ENCODE measurements at regions not wholly inside any gene's neighbourhood (a gene's known extent, or its start where the extent isn't known, plus 50 kb on each side); places are given as distances from the start of the nearest gene placed in this dataset.

GRCh38 chr4:79253924-79254323, 71.9 kb downstream of the NAA11 start:
- in situ Hi-C loops (cut with MboI) (no loop called here), intact Hi-C loops (cut with micrococcal nuclease) (no loop called here)
- Histone ChIP-seq H4K20me1 (replicated peaks; ENCODE audit: control insufficient read depth, insufficient read depth, low read length) (no peaks in the 10 kb centered on the region), H3K27me3 (ENCODE audit: control insufficient read depth in 2 of 2, insufficient read depth in 2 of 2, low read length in 2 of 2) (no peaks in the 10 kb centered on the region), H3K36me3 (ENCODE audit: control insufficient read depth, insufficient read depth, low read length) (no peaks in the 10 kb centered on the region), H3K9me1 (ENCODE audit: control insufficient read depth, insufficient read depth, low read length) (no peaks in the 10 kb centered on the region), H3K9me3 (replicated peaks; ENCODE audit: control insufficient read depth, insufficient read depth, low read depth, low read length) (peaks cover 7% of the 10 kb centered on the region; the same call in 1 of the 2 replicates), H3K79me2 (ENCODE audit: control insufficient read depth, insufficient read depth, low read length) (no peaks in the 10 kb centered on the region), H3K27ac (ENCODE audit: extremely low read depth, low read depth, low read length) (no peak overlapping the region), H2AFZ (ENCODE audit: low read depth, low read length) (no peak overlapping the region), H3K4me2 (ENCODE audit: insufficient read depth, low read length) (no peak overlapping the region), H3K4me3 (no peak overlapping the region), H3K4me1 (replicated peaks in 1 of 2; ENCODE audit: control insufficient read depth in 2 of 2, insufficient read depth in 2 of 2, low read length in 2 of 2) (no peaks in the 10 kb centered on the region; a peak in 1 of 5 replicates), H3K9ac (ENCODE audit: insufficient read depth in 1 of 2, low read depth in 2 of 2, low read length in 2 of 2) (no peak overlapping the region)
- ChIA-PET CTCF (ENCODE audit: low intra/inter-chr PET ratio) (interaction anchor here (0.6 kb wide), 1 partner anchor 9 kb away, joined by 3 read pairs; no protein-coding TSS in a partner anchor), POLR2A (no interaction called here)
- FAIRE-seq (no peak), ATAC-seq (no peak), DNase-seq (ENCODE audit: extremely low read depth in 1 of 4, low spot score in 3 of 4) (no peak)
- WGBS (ENCODE audit: insufficient coverage, low coverage, missing lambda C conversion rate), result 86% methylated on average over 1 of the region's 1 CpG
- no TSS peak for BruUV-seq (replicated peaks)
- TF ChIP-seq MEIS2 (IDR thresholded peaks at IDR 0.05; ENCODE audit: partially characterized antibody) (peak; percentile 23), ELK3 (CRISPR knock-in tag; IDR thresholded peaks at IDR 0.05) (no peak), ARID4B (CRISPR knock-in tag; IDR thresholded peaks at IDR 0.05) (no peak), ZBTB34 (CRISPR knock-in tag; IDR thresholded peaks at IDR 0.05) (no peak)

Data from K562 (cell line).